H1 (cell line): ENCODE measurements at regions not wholly inside any gene's neighbourhood (a gene's known extent, or its start where the extent isn't known, plus 50 kb on each side); places are given as distances from the start of the nearest gene placed in this dataset.

Experiments used
- CTCF ChIA-PET: fragments of 300-600 bp; sonication (Branson Sonifier 250); formaldehyde crosslinking; loops from one replicate; lab custom pipeline; 2021; ENCODE audit not compliant: partially characterized antibody; lab: Charles Lee
- POLR2A ChIA-PET: fragments of 300-600 bp; sonication (Branson Sonifier 250); formaldehyde crosslinking; loops from one replicate; lab custom pipeline; 2021; ENCODE audit warnings: inconsistent platforms; ENCODE audit not compliant: partially characterized antibody; lab: Charles Lee
- DNase-seq, 2 experiments: peaks; one replicate each; pipeline versions ENCODE4 v3.0.0 to v3.0.0-alpha.2; 2010 to 2022; ENCODE audit warnings: low spot score in 2 of 2, low read depth in 1 of 2, mixed read lengths in 1 of 2
- FAIRE-seq: peaks from 2 replicates; lab custom pipeline; 2011; peaks lifted over from hg19 to GRCh38; lab: Jason Lieb, UNC
- H2AFZ ChIP-seq: 2 replicates; pipeline ENCODE4 v1.8.1; 2012; ENCODE audit warnings: low read length, inconsistent platforms
- H2AK5ac ChIP-seq: 2 replicates; pipeline ENCODE4 v1.6.1; 2013; ENCODE audit warnings: low read depth, low read length
- H2BK120ac ChIP-seq: replicated peaks from 2 replicates; pipeline ENCODE3; 2013; ENCODE audit warnings: low read depth, low read length, inconsistent platforms
- H2BK12ac ChIP-seq: 2 replicates; pipeline ENCODE4 v1.6.1; 2013; ENCODE audit warnings: low read depth, low read length
- H2BK15ac ChIP-seq: 2 replicates; pipeline ENCODE4 v1.6.1; 2013; ENCODE audit warnings: low read length
- H2BK20ac ChIP-seq: 2 replicates; pipeline ENCODE4 v1.6.1; 2013; ENCODE audit warnings: low read length
- H2BK5ac ChIP-seq: 2 replicates; pipeline ENCODE4 v1.6.1; 2013; ENCODE audit warnings: low read depth, low read length
- H3K14ac ChIP-seq: 2 replicates; pipeline ENCODE4 v1.6.1; 2013; ENCODE audit warnings: inconsistent platforms; ENCODE audit not compliant: insufficient read length
- H3K18ac ChIP-seq: 2 replicates; pipeline ENCODE4 v1.6.1; 2013; ENCODE audit warnings: low read length; ENCODE audit errors: extremely low read depth
- H3K23ac ChIP-seq: 2 replicates; pipeline ENCODE4 v1.6.1; 2013; ENCODE audit warnings: inconsistent platforms; ENCODE audit not compliant: insufficient read length
- H3K23me2 ChIP-seq: 2 replicates; pipeline ENCODE4 v1.6.1; 2013; ENCODE audit warnings: low read depth, low read length
- H3K27ac ChIP-seq: 2 replicates; pipeline ENCODE4 v1.6.1; 2011; ENCODE audit warnings: low read depth, low read length, inconsistent platforms
- H3K27me3 ChIP-seq, 4 experiments: replicated peaks in 1 of 4; 1 replicate in 1 of 4; 2 replicates in 3 of 4; pipeline versions ENCODE4 v1.6.1 to v1.8.1; 2011 to 2013; ENCODE audit warnings: low read length in 3 of 4, mild to moderate bottlenecking in 3 of 4, inconsistent platforms in 2 of 4, mixed read lengths in 2 of 4, moderate library complexity in 1 of 4; ENCODE audit not compliant: control insufficient read depth in 3 of 4, insufficient read depth in 3 of 4; ENCODE audit errors: extremely low read depth in 1 of 4
- H3K36me3 ChIP-seq, 4 experiments: 2 replicates each; pipeline versions ENCODE4 v1.6.1 to v1.8.1; 2011 to 2013; ENCODE audit warnings: mild to moderate bottlenecking in 4 of 4, low read length in 3 of 4, moderate library complexity in 2 of 4, control low read depth in 1 of 4, inconsistent platforms in 1 of 4; ENCODE audit not compliant: insufficient read depth in 4 of 4, control insufficient read depth in 2 of 4
- H3K4ac ChIP-seq: replicated peaks from 2 replicates; pipeline ENCODE3; 2013; ENCODE audit warnings: low read length, low read depth, mixed read lengths, inconsistent platforms; ENCODE audit not compliant: insufficient read length
- H3K4me1 ChIP-seq, 4 experiments: replicated peaks in 1 of 4; 1 replicate in 1 of 4; 2 replicates in 3 of 4; pipeline versions ENCODE4 v1.6.1 to v1.8.1; 2011 to 2013; ENCODE audit warnings: low read length in 3 of 4, inconsistent platforms in 2 of 4, mixed read lengths in 1 of 4; ENCODE audit not compliant: insufficient read depth in 4 of 4, control insufficient read depth in 3 of 4
- H3K4me2 ChIP-seq, 2 experiments: 2 replicates each; pipeline versions ENCODE4 v1.6.1 to v1.8.1; 2011 to 2013; ENCODE audit warnings: low read depth in 2 of 2, low read length in 2 of 2, control low read depth in 1 of 2, inconsistent platforms in 1 of 2, mild to moderate bottlenecking in 1 of 2; ENCODE audit not compliant: insufficient read depth in 1 of 2
- H3K4me3 ChIP-seq, 4 experiments: fragments of 200-600, 300-600 bp in 1 of 4; sonication (generic), shearing (Covaris generic), sonication (Bioruptor Twin) in 1 of 4; 2 replicates each; pipeline versions ENCODE4 v1.5.1 to v1.8.1; 2011 to 2016; ENCODE audit warnings: low read length in 4 of 4, low read depth in 3 of 4, control low read depth in 2 of 4, inconsistent platforms in 2 of 4, mild to moderate bottlenecking in 2 of 4, mixed read lengths in 1 of 4, moderate library complexity in 1 of 4; ENCODE audit not compliant: insufficient read depth in 2 of 4; ENCODE audit errors: extremely low read depth in 1 of 4
- H3K56ac ChIP-seq: replicated peaks from 2 replicates; pipeline ENCODE3; 2013; ENCODE audit warnings: low read depth, mild to moderate bottlenecking, mixed read lengths, low read length, inconsistent platforms; ENCODE audit not compliant: insufficient read length
- H3K79me1 ChIP-seq: 2 replicates; pipeline ENCODE4 v1.6.1; 2013; ENCODE audit warnings: low read depth, low read length, control low read depth
- H3K79me2 ChIP-seq, 2 experiments: 2 replicates each; pipeline versions ENCODE4 v1.6.1 to v1.8.1; 2012 to 2013; ENCODE audit warnings: low read length in 2 of 2, mild to moderate bottlenecking in 2 of 2, inconsistent platforms in 1 of 2; ENCODE audit not compliant: insufficient read depth in 2 of 2, control insufficient read depth in 1 of 2
- H3K9ac ChIP-seq, 4 experiments: replicated peaks in 1 of 4; 1 replicate in 1 of 4; 2 replicates in 3 of 4; pipeline versions ENCODE4 v1.6.1 to v1.8.1; 2011 to 2013; ENCODE audit warnings: low read depth in 3 of 4, low read length in 3 of 4, control low read depth in 2 of 4, mild to moderate bottlenecking in 2 of 4, moderate library complexity in 2 of 4, inconsistent platforms in 1 of 4; ENCODE audit errors: extremely low read depth in 1 of 4
- H3K9me3 ChIP-seq, 2 experiments: 2 replicates each; pipeline versions ENCODE4 v1.6.1 to v1.8.1; 2012 to 2013; ENCODE audit warnings: mild to moderate bottlenecking in 2 of 2, moderate library complexity in 2 of 2, control low read depth in 1 of 2, inconsistent platforms in 1 of 2, low read depth in 1 of 2, low read length in 1 of 2, mixed read lengths in 1 of 2; ENCODE audit not compliant: insufficient read depth in 2 of 2
- H4K20me1 ChIP-seq, 2 experiments: replicated peaks in 1 of 2; 2 replicates each; pipeline versions ENCODE3 to v1.8.1; 2011 to 2013; ENCODE audit warnings: inconsistent platforms in 2 of 2, low read length in 2 of 2, mild to moderate bottlenecking in 1 of 2; ENCODE audit not compliant: insufficient read depth in 2 of 2, control insufficient read depth in 1 of 2
- H4K5ac ChIP-seq: 2 replicates; pipeline ENCODE4 v1.6.1; 2013; ENCODE audit warnings: low read length, low read depth, mixed read lengths, inconsistent platforms; ENCODE audit not compliant: insufficient read length
- H4K8ac ChIP-seq: 2 replicates; pipeline ENCODE4 v1.8.0; 2013; ENCODE audit warnings: mild to moderate bottlenecking, moderate library complexity, low read length, inconsistent platforms; ENCODE audit not compliant: insufficient read depth; ENCODE audit errors: extremely low read depth
- H4K91ac ChIP-seq: replicated peaks from 2 replicates; pipeline ENCODE3; 2013; ENCODE audit warnings: low read length, mixed read lengths, inconsistent platforms; ENCODE audit not compliant: insufficient read length
- ASH2L ChIP-seq: fragments of 200-600, 300-600 bp; sonication (generic); IDR thresholded peaks from one replicate; pipeline ENCODE4 v1.7.1; 2017; ENCODE audit warnings: low read length
- BCL11A ChIP-seq, 2 experiments: IDR thresholded peaks; one replicate each; pipeline ENCODE4 v1.6.1; 2011; ENCODE audit warnings: low read depth in 2 of 2, low read length in 2 of 2, mild to moderate bottlenecking in 2 of 2
- CBX5 ChIP-seq: fragments of 300-800, 300-1000 bp; sonication (generic); IDR thresholded peaks from 2 replicates; pipeline ENCODE4 v1.7.1; 2016; ENCODE audit warnings: antibody characterized with exemption, low read length, low read depth
- EZH2 ChIP-seq: fragments of 200-600 bp; sonication (generic); IDR thresholded peaks from 2 replicates; pipeline ENCODE4 v1.7.1; 2012; ENCODE audit warnings: low read depth, mild to moderate bottlenecking, moderate library complexity, low read length, inconsistent platforms; ENCODE audit not compliant: severe bottlenecking
- KDM1A ChIP-seq: fragments of 200-600, 300-600 bp; sonication (generic); IDR thresholded peaks from 2 replicates; pipeline ENCODE4 v1.7.1; 2016; ENCODE audit warnings: mild to moderate bottlenecking, low read length, borderline replicate concordance
- RNF2 ChIP-seq: fragments of 200-900, 300-1000 bp; sonication (generic); IDR thresholded peaks from 2 replicates; pipeline ENCODE4 v1.7.1; 2016; ENCODE audit warnings: borderline replicate concordance, low read depth, mild to moderate bottlenecking, antibody characterized with exemption, low read length; ENCODE audit not compliant: poor library complexity, severe bottlenecking; ENCODE audit errors: missing control alignments
- SIN3A ChIP-seq, 2 experiments: IDR thresholded peaks in 1 of 2; conservative IDR thresholded peaks in 1 of 2; 2 replicates each; pipeline ENCODE4 v1.6.1; 2011 to 2012; ENCODE audit warnings: low read length in 2 of 2, improper control_type of control experiment in 1 of 2, low read depth in 1 of 2, mild to moderate bottlenecking in 1 of 2
- SIRT6 ChIP-seq: IDR thresholded peaks from one replicate; pipeline ENCODE4 v1.7.1; 2012; ENCODE audit warnings: low read length, inconsistent platforms
- SIX5 ChIP-seq: IDR thresholded peaks from 2 replicates; pipeline ENCODE4 v1.6.1; 2011; ENCODE audit warnings: mild to moderate bottlenecking, low read depth, low read length
- SP1 ChIP-seq: IDR thresholded peaks from 2 replicates; pipeline ENCODE4 v1.6.1; 2011; ENCODE audit warnings: low read depth, low read length
- TEAD4 ChIP-seq: IDR thresholded peaks from 2 replicates; pipeline ENCODE4 v1.6.1; 2012; ENCODE audit warnings: low read depth, low read length, inconsistent platforms, mixed read lengths
- WGBS, 2 experiments: shearing (Covaris generic) in 1 of 2; methylation state at CpG; one replicate each; pipeline versions ENCODE4 v1.1.6 to v1.1.7; 2013 to 2015; ENCODE audit warnings: low lambda C conversion rate in 2 of 2, mixed read lengths in 2 of 2, inconsistent platforms in 1 of 2, low coverage in 1 of 2, missing lambda C conversion rate in 1 of 2; ENCODE audit not compliant: insufficient replicate concordance in 2 of 2, insufficient coverage in 1 of 2, insufficient read length in 1 of 2; ENCODE audit errors: extremely low coverage in 1 of 2, missing lambda C conversion rate in 1 of 2; 5-methylcytosine and 5-hydroxymethylcytosine counted together

GRCh38 chr1:57741521-57741920 lies 317.7 kb upstream of the DAB1 start:
- no peak overlapping the region for H2BK20ac ChIP-seq
- H3K4me1 ChIP-seq = no peaks in the 10 kb centered on the region
- H3K36me3 ChIP-seq = no peaks in the 10 kb centered on the region
- H2BK5ac ChIP-seq = no peak overlapping the region
- peak overlapping the region; percentile 38 for H3K14ac ChIP-seq
- H2BK120ac ChIP-seq = no peak overlapping the region
- no peak overlapping the region for H2BK15ac ChIP-seq
- FAIRE-seq = no peak
- H2AK5ac ChIP-seq = no peak overlapping the region
- no peaks in the 10 kb centered on the region for H3K27me3 ChIP-seq
- no peak overlapping the region for H4K91ac ChIP-seq
- no peak overlapping the region for H3K9ac ChIP-seq
- no peaks in the 10 kb centered on the region for H3K9me3 ChIP-seq
- no peaks in the 10 kb centered on the region for H3K23me2 ChIP-seq
- H4K8ac ChIP-seq = no peak overlapping the region
- DNase-seq = no peak
- no peaks in the 10 kb centered on the region for H3K79me1 ChIP-seq
- no peaks in the 10 kb centered on the region for H4K20me1 ChIP-seq
- no peak overlapping the region for H3K18ac ChIP-seq
- POLR2A ChIA-PET = no interaction called here
- CTCF ChIA-PET = no interaction called here
- H3K79me2 ChIP-seq = no peaks in the 10 kb centered on the region
- H3K4me3 ChIP-seq = no peak overlapping the region
- H3K4ac ChIP-seq = no peak overlapping the region
- H2AFZ ChIP-seq = no peak overlapping the region
- H3K56ac ChIP-seq = no peak overlapping the region
- no peak overlapping the region for H3K27ac ChIP-seq
- no peak overlapping the region for H3K23ac ChIP-seq
- no peak overlapping the region for H2BK12ac ChIP-seq
- no peak overlapping the region for H3K4me2 ChIP-seq
- H4K5ac ChIP-seq = no peak overlapping the region
- WGBS, 2 experiments = 89% methylated on average over 4 of the region's 4 CpGs; no CpG with 5 or more reads in 1 of the 2 experiments
- TF ChIP-seq CBX5 = no peak
- TF ChIP-seq SIRT6 = no peak
- TF ChIP-seq KDM1A = no peak
- no peak for TF ChIP-seq SIN3A (conservative IDR thresholded peaks at IDR 0.05 in 1 of 2, IDR thresholded peaks at IDR 0.05 in 1 of 2; ENCODE audit: low read depth in 1 of 2, low read length in 2 of 2)
- TF ChIP-seq BCL11A (IDR thresholded peaks at IDR 0.05; ENCODE audit: low read depth in 2 of 2, low read length in 2 of 2) = no peak
- TF ChIP-seq ASH2L = no peak
- TF ChIP-seq SP1 = no peak
- TF ChIP-seq RNF2 = no peak
- no peak for TF ChIP-seq SIX5
- no peak for TF ChIP-seq EZH2
- no peak for TF ChIP-seq TEAD4
